ENCODE measurements at regions not wholly inside any gene's neighbourhood (a gene's known extent, or its start where the extent isn't known, plus 50 kb on each side); places are given as distances from the start of the nearest gene placed in this dataset.

DNA sequence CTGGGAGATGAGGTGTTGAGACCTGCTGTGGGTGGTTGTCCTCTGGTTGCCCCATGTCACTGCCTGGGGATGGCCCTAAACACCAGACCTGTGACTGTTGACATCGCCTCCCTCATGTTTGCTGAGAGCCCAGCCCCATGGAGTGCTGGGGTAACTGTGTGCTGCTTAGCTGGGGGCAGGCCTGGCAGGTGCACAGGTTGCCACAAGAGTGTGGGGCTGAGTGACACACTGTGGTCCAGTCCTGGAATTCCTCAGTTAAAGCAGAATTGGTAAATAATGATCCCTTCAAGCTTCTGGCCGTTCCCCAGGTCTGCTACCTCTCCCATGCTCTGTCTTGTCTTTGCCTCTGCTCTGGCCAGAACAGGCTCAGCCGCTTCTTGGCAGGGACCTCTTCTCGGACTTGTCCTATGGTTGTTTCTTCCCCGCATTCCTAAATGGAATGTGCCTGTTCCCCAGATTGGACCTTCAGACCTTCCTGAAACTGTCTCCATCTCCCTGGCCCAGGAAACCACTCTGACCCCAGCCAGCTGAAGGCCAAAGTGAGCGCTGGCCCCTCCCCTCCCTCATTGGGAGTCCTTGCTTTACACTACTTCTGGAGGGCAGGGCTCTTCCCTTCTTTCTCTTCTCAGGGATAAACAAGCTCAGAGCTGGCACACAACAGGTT lies 61.2 kb upstream of the PITX1 start:
- TF ChIP-seq, protein P1, sequence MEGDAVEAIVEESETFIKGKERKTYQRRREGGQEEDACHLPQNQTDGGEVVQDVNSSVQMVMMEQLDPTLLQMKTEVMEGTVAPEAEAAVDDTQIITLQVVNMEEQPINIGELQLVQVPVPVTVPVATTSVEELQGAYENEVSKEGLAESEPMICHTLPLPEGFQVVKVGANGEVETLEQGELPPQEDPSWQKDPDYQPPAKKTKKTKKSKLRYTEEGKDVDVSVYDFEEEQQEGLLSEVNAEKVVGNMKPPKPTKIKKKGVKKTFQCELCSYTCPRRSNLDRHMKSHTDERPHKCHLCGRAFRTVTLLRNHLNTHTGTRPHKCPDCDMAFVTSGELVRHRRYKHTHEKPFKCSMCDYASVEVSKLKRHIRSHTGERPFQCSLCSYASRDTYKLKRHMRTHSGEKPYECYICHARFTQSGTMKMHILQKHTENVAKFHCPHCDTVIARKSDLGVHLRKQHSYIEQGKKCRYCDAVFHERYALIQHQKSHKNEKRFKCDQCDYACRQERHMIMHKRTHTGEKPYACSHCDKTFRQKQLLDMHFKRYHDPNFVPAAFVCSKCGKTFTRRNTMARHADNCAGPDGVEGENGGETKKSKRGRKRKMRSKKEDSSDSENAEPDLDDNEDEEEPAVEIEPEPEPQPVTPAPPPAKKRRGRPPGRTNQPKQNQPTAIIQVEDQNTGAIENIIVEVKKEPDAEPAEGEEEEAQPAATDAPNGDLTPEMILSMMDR (IDR thresholded peaks at IDR 0.05): no peak
- no peak for TF ChIP-seq EP300 (IDR thresholded peaks at IDR 0.05)
- no peak for TF ChIP-seq POLR2A (IDR thresholded peaks at IDR 0.05)
- no peak for TF ChIP-seq POLR2AphosphoS5 (IDR thresholded peaks at IDR 0.05)
